NCI-H2171 treated with DMSO at 0.1 percent for 48 hours (cell line): ENCODE measurements at regions not wholly inside any gene's neighbourhood (a gene's known extent, or its start where the extent isn't known, plus 50 kb on each side); places are given as distances from the start of the nearest gene placed in this dataset.

ENCODE experiments used
- DNase-seq: peaks from one replicate; lab custom pipeline; 2025; lab: John Stamatoyannopoulos, UW

DNA sequence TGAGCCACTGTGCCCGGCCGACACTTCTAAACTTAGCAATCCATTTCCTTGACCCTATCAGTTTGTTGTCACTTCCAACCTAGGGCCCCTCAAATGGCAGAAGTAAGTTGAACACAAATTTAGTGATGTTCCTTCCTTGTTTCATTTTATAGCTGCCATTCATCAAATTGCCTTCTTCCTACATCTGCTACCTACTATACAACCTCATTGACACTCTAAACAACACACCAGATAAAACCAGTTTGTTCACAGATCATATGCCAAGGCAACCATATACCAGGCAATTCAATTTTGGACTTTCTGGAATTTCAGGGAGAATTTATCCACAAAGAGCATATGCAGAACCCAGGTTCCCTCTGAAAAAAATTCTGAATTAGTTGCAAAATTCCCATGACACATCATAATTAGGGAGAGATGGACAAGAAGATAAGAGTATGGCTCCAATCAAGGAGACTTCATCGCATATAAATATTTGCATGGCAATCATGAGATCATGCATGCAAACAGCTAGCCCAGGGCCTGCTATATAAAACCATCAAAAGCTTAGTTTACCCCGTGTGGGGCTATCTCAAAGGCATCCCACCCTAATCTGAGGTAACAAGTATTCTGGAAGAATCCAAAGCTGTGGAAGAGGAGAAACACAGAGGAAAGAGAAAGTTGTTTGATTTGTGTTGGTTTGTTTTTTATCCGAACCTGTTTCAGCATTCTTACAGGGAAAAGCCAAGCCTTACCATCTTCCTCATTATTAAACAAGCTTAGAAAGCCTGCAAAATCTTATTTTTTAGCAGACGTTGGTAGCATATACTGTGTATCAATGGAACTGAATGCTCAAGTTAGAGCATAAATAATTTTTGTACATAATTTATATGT is 132.8 kb upstream of the TNFAIP3 start:
- no peak for DNase-seq

DNA sequence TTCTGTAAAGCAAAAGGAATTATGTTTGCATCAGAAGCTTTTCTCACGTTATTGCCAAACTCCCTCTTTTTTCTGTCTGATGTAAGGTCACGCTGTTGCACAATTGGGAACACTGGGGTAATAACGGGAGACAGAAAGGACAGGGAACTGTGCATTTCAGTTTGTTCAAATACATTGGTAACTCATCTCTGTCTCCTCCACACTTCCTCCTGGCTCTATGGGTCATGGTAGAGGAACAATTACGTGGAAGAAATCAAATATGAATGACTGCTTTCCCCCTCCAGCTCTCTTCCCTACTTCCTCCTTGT is 132.2 kb upstream of the TNFAIP3 start:
- no peak for DNase-seq

DNA sequence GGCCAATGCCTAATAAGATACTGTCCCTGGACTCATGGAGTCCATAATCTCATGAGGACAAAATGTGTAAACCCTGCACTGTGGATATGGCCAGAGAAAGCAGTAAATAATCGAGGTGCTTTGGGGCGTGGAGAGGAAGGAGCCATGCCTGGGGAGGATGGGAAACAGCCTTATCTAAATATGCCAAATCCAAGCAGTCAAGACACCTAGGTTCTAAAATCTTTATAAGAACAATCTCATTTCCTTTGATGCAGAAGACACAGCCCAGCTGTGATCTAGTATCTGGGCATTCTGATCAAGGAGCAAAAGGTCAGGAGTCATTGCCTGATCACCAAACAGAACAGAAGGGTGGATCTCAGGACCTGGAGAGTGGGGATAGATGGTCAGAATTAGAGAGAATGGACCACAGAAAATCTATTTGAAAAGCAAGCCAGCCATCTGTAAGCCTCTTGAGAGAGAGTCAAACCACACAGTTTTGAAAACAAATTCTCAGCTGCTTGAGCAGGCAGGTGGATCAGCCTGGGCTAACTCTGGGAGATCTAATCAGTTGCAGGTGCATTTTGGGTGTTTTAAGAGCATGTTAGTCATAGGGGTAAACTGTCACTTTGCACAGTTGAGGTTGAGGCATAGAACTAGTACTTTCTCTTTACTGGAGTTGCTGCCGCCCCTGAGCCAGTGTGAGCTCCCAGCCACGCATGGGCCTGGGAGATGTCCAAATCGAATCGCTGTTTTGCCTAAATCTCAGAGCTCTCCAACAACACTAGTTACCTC is 130.8 kb upstream of the TNFAIP3 start:
- DNase-seq: no peak

DNA sequence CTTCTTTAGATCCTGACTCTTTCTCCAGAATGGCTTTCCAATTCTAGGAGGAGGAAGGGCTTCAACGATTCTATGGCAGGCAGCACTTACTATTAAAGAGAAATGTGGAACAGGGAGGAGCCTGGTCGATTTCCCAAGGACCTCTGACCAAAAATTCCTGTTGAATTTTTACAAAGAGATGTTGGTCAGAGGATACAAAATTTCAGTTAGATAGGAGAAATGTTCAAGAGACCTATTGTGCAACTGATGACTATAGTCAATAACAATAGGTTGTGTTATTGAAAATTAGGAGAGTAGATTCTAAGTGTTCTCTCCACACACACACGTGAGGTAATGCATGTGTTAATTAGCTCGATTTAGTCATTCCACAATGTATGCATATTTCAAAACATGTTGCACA is 130.1 kb upstream of the TNFAIP3 start:
- DNase-seq: no peak

DNA sequence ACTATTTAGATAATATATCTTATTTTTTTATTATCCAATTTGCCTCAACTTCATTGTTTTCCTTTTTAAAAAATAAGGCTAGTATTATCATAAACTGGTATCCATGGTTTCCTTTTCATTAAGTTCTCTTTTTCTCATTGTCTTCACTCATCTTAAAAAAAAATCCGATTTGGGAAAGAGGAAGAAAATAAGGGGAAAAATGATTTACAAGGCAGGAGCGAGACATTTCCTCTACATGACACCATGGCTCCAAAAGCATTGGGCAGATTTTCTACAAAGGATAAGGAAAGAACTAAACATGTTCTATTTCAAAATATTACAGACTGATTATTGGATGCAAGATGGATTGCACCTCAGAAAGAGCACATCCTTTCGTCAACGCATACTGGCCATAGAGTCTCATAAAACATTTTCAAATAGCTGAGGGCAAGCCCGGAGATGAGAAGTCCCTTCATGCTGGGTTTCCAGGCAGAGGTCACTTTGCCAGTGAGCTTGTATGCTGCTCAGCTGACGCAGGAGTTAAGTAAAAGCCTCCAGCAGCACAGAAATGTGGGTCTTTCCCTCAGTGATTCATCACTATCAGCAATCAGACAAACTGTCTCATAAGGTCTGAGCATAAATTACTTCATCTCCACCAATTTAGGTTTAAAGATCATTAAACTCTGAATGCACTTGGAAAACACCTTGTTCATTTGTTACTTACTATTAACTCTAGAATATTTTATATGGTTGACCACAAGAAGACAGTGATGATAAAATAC is 129.0 kb upstream of the TNFAIP3 start:
- no peak for DNase-seq

DNA sequence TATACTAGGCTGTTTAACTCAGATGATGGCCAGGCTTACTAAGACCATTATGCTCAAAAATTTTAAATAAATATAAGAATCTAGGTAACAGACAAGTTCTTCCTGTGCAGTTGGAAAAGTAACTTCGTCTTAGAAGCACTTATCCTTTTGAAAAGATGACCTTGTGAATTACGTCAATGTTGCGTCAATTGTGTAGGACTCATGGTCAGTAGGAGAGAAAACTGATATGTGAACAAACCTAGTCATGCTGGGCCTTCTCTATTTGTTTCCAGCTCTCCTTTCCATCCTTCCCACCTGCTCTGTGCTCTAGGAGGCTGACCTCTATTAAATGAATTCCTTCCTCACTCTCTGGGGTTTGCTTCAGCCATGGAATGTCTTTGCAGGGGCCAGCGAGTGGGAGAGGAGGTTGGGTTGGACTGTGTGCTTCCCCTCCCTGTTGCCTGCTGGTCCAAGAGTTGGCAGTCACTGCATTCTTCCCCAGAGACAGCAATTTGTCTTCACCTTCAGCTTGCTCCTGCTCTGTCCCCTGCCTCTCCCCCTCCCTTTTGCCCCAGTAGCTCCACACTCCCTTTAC is 128.0 kb upstream of the TNFAIP3 start:
- no peak for DNase-seq

DNA sequence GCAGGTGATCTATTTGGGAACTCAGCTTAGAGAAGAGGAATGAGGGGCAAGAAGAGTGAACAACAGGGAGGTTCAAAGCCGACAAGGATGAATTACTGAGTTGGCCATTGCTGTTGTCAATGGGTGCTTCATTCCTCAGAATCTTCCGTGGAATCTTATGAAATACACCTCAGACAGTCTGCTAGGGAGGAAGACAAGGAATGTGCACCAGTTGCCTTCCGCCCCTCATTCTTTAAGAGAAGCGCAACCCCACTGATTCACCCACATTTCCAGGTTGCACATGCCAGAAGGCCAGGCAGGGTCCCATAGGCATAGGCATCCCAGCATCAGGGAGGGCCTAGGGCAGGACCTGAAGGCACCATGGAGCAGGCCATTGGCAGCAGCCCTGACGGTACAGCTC is 127.5 kb upstream of the TNFAIP3 start:
- DNase-seq: no peak

DNA sequence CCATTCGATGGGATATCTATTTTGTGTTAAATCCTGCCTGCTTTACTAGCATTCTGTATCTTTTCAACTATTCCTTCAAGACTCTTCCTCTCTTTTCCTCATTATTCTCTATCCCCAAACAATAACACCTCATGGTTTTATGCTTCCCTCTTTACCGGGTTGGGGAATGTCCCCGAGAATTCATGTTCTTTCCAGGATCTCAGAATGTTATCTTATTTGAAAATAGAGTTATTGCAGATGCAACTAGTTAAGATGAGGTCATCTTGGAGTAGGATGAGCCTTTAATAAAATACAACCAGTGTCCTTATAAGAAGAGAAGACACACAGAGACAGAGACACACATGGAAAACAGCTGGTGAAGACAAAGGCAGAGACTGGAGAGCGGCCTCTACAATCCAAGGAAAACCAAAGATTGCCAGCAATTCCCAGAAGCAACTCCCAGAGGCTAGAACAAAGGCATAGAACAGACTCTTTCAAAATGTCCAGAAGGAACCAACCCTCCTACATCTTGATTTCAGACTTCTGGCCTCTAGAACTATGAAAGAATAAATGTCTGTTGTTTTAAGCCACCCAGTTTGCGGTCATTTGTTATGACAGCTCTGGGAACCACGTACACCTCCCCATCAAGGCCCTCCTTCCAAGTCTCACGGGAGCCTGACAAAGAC is 126.8 kb upstream of the TNFAIP3 start:
- DNase-seq: no peak

DNA sequence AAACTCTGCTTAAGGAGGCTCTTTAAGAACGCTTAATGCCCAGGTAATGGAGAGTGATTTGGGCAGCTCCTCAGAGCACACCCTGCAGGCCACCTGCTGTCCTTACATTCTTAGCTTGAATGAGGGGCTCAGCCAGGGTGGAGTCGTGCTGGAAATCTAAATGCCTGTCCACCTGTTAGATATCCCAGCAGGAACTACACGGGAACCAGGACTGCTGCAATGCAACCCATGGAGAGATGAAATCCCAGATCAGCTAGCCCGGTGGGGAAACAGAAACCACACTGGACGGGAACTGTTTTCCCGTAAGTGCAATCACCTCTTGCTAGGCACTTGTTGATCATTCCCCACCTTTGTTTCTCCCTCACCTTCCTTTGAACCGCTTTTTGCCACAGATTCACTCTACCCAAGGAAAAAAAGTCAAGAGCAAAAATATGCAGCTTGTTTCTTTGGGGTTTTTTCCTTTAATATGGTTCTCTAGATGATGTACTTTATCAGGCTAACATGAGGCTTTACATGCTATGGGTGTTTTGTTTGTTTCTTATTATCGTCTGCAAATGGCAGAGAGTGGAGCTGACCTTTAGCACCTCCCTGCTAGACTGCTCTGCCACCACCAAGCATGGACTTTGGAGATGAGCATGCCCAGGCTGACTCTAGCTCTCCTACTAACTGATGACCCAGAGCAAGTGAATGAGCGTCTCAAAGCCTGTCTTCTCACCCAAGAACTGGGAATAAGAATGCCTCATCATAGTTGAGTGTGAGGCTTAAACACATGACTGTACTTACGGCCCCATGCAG is 125.9 kb upstream of the TNFAIP3 start:
- no peak for DNase-seq

DNA sequence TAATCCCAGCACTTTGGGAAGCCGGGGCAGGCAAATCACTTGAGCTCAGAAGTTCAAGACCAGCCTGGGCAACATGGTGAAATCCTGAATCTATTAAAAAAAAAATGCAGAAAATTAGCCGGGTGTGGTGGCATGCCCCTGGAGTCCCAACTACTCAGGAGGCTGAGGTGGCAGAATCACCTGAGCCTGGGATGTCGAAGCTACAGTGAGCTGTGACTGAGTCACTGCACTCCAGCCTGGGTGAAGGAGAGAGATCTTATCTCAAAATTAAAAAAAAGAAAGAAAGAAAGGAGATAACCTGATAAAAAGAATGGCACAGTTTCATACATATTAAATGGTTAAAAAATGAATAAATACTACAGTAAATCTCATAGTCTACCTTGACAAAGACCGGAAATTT is 123.6 kb upstream of the TNFAIP3 start:
- DNase-seq: no peak

DNA sequence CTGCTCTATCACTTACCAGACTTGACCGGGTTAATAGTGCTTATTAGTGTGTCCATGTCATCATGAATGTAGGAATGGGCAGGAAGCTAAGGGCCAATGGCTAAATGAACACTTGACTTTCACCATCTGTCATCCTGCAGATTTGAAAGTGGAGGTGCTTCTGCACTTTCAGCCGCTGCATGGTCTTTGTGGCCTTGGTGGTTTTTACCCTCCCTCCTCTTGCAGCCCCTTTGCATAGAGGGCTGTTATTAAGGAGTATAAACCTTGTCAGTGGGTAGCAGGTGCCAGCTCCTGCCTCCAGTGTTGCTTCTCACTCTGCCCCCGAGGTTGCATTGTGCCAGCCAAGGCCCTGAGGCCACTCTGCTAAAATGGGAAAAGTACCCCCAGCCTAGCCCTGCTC is 122.2 kb upstream of the TNFAIP3 start:
- no peak for DNase-seq

DNA sequence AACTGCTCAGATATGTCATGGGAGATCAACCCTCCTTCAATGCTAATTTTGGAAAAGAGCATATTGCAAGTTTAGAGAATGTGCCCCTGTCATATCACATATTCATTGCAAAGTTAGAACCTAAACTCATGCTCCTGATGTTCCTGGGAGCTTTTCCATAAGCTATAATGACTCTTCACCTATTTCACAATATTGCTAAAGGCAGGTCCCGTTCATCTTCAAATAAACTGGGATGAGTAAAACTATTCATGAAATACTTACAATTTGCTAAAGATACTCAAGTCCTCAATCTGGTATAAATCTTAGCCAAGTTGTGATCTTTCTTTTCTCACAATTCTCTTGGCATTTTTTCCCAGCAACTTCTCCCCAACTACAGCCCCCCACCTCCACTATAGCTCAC is 121.7 kb upstream of the TNFAIP3 start:
- DNase-seq: no peak

DNA sequence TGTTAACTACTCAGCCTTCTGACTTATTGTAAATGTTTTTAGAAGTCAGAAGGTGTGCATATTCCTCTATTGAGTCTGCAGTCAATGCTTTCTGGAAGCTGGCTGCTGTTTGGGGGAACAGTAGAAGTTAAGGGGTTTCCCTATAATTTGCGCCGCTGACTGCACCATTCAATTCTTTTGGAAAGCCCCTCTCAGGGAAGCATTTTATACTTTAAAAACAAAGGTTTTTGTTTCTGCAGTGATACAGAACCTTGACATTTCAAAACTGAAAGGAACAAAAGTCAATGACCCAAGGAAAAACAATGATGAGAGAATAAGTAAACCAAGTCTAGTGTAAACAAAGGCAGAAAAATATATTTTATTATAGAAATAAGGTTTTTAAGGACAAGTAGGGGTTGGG is 120.8 kb upstream of the TNFAIP3 start:
- DNase-seq: no peak

DNA sequence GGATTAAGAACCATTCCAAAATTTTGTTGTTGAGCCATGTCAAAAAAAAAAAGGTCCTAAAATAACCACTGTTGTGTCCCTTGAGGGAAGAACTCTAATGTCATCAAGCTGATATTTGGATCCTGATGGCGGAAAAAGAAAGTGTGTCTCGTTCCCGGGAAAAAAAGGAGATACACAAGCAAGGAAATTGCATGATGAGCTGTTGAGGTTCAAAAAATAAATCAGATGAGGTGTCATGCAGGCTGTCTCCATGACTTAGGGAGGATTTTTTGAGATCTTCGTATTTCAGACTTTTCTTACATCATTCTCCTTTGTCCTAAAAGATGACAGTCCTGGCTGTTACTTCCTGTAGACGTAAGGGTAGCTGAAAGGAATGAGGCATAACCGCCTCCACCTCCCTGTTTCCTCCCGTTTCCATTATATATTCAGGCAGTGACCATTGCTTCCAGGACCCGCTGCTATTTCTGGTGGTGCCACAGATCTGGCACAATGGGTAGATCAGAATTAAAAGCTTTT is 117.3 kb upstream of the TNFAIP3 start:
- DNase-seq: no peak

DNA sequence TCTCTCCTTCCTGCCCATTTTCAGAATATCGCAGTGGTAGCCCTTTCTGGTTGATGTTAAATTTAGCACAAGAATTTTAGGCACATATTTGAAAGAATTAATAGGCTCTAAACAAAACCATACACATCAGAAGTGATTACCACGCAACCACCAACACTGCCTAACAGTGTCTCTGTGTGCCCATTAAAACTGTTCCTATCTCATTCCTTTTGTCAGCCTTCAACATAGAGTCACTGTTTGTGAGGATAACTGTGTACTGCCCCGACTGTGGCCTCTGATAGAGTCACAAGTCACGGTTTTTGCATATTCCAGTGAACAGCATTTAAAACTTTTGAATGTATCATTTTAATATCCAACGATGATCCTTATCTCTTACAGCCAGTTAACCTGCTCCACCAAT is 116.8 kb upstream of the TNFAIP3 start:
- DNase-seq: no peak

DNA sequence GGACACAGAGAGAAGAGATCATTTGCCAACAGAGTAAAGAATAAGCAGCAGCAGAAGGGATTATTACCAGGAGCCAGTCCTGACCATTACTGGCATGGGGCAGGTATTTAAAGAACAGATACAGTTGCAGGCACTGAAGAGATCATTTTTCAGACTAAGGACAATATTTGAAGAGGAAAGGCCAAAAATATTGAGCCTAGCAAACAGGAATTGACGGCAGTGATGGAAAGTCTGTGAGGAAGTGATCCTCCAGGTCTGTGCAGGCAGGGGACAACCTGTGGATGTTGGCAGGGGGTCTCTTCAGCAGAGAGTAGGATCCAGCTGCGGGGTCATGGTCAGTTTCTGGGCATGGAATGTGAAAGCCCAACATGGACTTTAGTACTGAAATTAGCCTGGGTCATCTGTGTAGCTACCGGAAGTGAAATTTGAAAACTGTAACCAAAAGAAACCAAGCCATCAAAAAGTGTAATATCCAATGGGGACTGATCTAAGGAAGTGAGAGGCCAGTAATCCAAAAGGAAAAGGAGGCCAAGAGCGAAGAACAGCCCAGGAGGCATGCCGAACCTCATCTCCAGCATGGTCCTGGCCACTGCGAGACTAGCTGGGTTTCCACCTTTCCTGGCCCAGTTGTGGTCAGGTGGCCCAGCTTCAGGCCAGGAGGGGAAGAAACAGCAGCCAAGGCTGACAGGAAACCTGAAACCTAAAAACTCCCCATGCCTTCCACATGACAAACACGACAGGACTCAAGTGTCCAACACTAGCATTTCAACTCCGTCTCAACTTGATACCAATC is 115.1 kb upstream of the TNFAIP3 start:
- no peak for DNase-seq

DNA sequence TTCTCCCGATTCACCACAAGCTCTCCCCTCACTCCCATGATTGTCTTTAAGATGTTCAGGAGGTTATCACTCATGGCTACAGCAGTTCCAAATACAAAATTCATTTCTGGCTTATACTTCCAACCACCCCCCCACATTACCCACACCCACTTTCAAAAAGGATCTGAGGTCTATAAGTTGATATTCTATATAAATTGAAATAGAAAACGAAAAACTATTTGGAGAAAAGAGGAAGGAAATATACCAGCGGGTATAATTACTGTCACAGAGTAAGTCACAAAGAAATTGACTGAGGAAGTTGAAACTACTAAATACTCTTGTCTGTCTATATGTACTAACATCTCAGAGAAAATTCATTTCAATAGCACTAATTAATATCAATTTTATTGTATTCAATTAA is 112.7 kb upstream of the TNFAIP3 start:
- no peak for DNase-seq

DNA sequence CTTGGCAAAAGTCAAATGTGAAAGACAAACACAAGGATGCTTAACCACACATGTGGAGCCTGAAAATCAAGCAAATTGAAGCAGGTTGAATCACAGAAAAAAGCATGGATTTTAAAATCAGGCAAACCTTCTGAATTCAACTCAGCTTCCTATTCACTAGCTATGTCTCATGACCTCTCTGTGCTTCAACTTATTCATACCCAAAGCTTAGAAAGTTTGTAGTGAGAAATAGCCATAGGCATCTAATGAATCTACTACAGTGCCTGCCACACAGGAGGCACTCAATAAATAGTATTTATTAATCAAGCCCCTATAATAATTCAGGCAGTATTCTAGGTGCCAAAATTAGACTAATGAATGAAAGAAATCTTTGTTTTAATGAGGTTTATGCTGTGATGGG is 112.2 kb upstream of the TNFAIP3 start:
- no peak for DNase-seq

DNA sequence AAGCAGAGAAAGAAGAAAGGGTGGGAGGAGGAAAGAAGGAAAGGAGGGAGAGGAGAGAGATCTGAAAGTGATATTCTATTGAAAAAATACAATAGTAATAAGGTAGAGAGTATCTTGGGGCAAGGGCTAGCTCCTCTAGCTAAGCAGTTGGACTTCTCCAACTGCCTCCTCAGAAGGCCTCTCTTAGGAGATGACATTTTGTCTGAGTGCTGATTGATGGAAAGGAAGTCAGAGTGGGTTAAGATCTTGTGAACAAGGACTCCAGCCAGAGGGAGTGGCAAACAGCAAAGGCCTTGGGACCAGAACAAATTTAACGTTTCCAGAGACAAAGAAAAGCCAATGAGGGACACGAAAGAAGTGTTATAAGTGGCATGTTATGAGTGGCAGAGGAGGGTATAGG is 111.8 kb upstream of the TNFAIP3 start:
- no peak for DNase-seq

DNA sequence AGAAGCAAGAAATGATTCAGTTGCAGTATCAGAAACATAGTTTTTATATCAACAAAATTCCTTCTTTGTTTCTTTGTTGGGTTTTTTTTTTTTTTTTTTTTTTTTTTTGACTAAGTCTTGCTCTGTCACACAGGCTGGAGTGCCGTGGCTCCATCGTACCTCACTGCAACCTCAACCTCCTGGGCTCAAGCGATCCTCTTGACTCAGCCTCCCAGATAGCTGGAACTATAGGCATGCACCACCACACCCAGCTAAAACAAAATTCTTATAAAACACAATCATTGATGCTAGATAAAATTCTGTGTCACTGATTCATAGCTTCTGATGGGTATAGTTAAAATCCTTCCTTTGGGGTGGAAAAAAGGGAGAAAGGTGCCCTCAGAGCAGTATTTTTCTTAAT is 110.3 kb upstream of the TNFAIP3 start:
- DNase-seq: no peak
